ENCODE measurements at regions not wholly inside any gene's neighbourhood (a gene's known extent, or its start where the extent isn't known, plus 50 kb on each side); places are given as distances from the start of the nearest gene placed in this dataset.

DNA sequence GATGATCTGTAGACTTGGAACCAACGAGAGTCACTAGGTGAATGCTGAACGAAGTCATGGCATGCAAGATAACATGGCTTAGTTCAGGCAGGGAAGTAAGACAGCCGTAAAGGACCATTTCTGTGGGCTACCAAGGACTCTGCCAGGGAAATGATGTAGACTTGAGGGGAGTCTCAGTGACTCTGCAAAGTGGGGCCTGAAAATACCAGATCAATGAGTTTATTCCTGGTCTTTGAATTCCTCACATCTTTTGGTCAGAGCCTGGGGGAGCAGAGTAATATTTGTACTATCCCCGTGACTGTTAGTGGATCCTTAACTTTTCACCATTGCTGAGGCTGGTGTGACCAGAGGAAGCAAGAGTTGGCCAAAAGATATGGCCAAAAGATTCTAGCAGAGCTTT, 60.7 kb upstream of the INHBA start:
- Histone ChIP-seq H3K4me1 (ENCODE audit: control insufficient read depth, insufficient read depth, low read length) (no peaks in the 10 kb centered on the region), H3K4me3 (no peak overlapping the region), H3K27me3 (replicated peaks in 1 of 2; ENCODE audit: control insufficient read depth in 2 of 2, insufficient read depth in 2 of 2, low read length in 1 of 2) (no peaks in the 10 kb centered on the region), H3K4me2 (ENCODE audit: control insufficient read depth, insufficient read depth) (no peak overlapping the region), H3K9ac (ENCODE audit: control insufficient read depth, insufficient read depth, low read length) (no peak overlapping the region), H3K79me2 (ENCODE audit: control insufficient read depth, insufficient read depth, low read length) (no peaks in the 10 kb centered on the region), H3K36me3 (ENCODE audit: control insufficient read depth in 2 of 2, insufficient read depth in 2 of 2, low read length in 1 of 2) (no peaks in the 10 kb centered on the region), H3K27ac (ENCODE audit: control insufficient read depth, insufficient read depth) (no peak overlapping the region), H4K20me1 (ENCODE audit: control insufficient read depth, insufficient read depth) (no peaks in the 10 kb centered on the region), H3K9me3 (replicated peaks; ENCODE audit: control insufficient read depth, insufficient read depth, low read length) (peaks cover 1% of the 10 kb centered on the region; the same call in 2 of the 3 replicates), H2AFZ (ENCODE audit: control insufficient read depth, low read depth, low read length) (no peak overlapping the region)
- ChIA-PET RAD21 (ENCODE audit: unreplicated experiment) (no interaction called here), CTCF (no interaction called here), SMC1A (ENCODE audit: uncharacterized antibody, unreplicated experiment) (no interaction called here), POLR2A (no interaction called here)
- 28% methylated on average over 4 of the region's 4 CpGs for WGBS (ENCODE audit: insufficient coverage, insufficient replicate concordance, low lambda C conversion rate, missing lambda C conversion rate)
- in situ Hi-C loops (cut with MboI): no loop called here
- DNase-seq (ENCODE audit: low read depth, low spot score) (no peak), FAIRE-seq (no peak), ATAC-seq (no peak)
- intact Hi-C loops (cut with micrococcal nuclease; ENCODE audit: unreplicated experiment): no loop called here
- no TSS peak for BruUV-seq (replicated peaks)
- TF ChIP-seq RAD21 (IDR thresholded peaks at IDR 0.05; ENCODE audit: insufficient read depth, low read depth, low read length) (no peak), SREBF1 (IDR thresholded peaks at IDR 0.05; ENCODE audit: low read length) (no peak), ZSCAN29 (IDR thresholded peaks at IDR 0.05) (no peak), NR2C1 (IDR thresholded peaks at IDR 0.05) (no peak), IRF4 (IDR thresholded peaks at IDR 0.05; ENCODE audit: low read depth, low read length) (no peak), MTA2 (IDR thresholded peaks at IDR 0.05; ENCODE audit: low read depth) (no peak), NFYA (IDR thresholded peaks at IDR 0.05; ENCODE audit: borderline replicate concordance, low read depth, low read length) (no peak), GATAD2B (conservative IDR thresholded peaks at IDR 0.05; ENCODE audit: low read depth) (no peak), TARDBP (IDR thresholded peaks at IDR 0.05; ENCODE audit: borderline replicate concordance) (no peak), MEF2A (IDR thresholded peaks at IDR 0.05; ENCODE audit: insufficient read depth, low read depth, low read length) (no peak)
- TF ChIP-seq, protein P1, sequence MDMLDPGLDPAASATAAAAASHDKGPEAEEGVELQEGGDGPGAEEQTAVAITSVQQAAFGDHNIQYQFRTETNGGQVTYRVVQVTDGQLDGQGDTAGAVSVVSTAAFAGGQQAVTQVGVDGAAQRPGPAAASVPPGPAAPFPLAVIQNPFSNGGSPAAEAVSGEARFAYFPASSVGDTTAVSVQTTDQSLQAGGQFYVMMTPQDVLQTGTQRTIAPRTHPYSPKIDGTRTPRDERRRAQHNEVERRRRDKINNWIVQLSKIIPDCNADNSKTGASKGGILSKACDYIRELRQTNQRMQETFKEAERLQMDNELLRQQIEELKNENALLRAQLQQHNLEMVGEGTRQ (IDR thresholded peaks at IDR 0.05; ENCODE audit: borderline replicate concordance, low read depth, low read length): no peak
- TF ChIP-seq, protein P2, sequence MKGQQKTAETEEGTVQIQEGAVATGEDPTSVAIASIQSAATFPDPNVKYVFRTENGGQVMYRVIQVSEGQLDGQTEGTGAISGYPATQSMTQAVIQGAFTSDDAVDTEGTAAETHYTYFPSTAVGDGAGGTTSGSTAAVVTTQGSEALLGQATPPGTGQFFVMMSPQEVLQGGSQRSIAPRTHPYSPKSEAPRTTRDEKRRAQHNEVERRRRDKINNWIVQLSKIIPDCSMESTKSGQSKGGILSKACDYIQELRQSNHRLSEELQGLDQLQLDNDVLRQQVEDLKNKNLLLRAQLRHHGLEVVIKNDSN (IDR thresholded peaks at IDR 0.05; ENCODE audit: borderline replicate concordance, extremely low read length, insufficient read depth, low read depth, low read length): no peak
- TF ChIP-seq, protein P3, sequence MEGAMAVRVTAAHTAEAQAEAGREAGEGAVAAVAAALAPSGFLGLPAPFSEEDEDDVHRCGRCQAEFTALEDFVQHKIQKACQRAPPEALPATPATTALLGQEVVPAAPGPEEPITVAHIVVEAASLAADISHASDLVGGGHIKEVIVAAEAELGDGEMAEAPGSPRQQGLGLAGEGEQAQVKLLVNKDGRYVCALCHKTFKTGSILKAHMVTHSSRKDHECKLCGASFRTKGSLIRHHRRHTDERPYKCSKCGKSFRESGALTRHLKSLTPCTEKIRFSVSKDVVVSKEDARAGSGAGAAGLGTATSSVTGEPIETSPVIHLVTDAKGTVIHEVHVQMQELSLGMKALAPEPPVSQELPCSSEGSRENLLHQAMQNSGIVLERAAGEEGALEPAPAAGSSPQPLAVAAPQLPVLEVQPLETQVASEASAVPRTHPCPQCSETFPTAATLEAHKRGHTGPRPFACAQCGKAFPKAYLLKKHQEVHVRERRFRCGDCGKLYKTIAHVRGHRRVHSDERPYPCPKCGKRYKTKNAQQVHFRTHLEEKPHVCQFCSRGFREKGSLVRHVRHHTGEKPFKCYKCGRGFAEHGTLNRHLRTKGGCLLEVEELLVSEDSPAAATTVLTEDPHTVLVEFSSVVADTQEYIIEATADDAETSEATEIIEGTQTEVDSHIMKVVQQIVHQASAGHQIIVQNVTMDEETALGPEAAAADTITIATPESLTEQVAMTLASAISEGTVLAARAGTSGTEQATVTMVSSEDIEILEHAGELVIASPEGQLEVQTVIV (IDR thresholded peaks at IDR 0.05; ENCODE audit: borderline replicate concordance, partially characterized antibody): no peak
- TF ChIP-seq, protein P4, sequence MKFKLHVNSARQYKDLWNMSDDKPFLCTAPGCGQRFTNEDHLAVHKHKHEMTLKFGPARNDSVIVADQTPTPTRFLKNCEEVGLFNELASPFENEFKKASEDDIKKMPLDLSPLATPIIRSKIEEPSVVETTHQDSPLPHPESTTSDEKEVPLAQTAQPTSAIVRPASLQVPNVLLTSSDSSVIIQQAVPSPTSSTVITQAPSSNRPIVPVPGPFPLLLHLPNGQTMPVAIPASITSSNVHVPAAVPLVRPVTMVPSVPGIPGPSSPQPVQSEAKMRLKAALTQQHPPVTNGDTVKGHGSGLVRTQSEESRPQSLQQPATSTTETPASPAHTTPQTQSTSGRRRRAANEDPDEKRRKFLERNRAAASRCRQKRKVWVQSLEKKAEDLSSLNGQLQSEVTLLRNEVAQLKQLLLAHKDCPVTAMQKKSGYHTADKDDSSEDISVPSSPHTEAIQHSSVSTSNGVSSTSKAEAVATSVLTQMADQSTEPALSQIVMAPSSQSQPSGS (IDR thresholded peaks at IDR 0.05; ENCODE audit: low read length): no peak
- TF ChIP-seq, protein P5, sequence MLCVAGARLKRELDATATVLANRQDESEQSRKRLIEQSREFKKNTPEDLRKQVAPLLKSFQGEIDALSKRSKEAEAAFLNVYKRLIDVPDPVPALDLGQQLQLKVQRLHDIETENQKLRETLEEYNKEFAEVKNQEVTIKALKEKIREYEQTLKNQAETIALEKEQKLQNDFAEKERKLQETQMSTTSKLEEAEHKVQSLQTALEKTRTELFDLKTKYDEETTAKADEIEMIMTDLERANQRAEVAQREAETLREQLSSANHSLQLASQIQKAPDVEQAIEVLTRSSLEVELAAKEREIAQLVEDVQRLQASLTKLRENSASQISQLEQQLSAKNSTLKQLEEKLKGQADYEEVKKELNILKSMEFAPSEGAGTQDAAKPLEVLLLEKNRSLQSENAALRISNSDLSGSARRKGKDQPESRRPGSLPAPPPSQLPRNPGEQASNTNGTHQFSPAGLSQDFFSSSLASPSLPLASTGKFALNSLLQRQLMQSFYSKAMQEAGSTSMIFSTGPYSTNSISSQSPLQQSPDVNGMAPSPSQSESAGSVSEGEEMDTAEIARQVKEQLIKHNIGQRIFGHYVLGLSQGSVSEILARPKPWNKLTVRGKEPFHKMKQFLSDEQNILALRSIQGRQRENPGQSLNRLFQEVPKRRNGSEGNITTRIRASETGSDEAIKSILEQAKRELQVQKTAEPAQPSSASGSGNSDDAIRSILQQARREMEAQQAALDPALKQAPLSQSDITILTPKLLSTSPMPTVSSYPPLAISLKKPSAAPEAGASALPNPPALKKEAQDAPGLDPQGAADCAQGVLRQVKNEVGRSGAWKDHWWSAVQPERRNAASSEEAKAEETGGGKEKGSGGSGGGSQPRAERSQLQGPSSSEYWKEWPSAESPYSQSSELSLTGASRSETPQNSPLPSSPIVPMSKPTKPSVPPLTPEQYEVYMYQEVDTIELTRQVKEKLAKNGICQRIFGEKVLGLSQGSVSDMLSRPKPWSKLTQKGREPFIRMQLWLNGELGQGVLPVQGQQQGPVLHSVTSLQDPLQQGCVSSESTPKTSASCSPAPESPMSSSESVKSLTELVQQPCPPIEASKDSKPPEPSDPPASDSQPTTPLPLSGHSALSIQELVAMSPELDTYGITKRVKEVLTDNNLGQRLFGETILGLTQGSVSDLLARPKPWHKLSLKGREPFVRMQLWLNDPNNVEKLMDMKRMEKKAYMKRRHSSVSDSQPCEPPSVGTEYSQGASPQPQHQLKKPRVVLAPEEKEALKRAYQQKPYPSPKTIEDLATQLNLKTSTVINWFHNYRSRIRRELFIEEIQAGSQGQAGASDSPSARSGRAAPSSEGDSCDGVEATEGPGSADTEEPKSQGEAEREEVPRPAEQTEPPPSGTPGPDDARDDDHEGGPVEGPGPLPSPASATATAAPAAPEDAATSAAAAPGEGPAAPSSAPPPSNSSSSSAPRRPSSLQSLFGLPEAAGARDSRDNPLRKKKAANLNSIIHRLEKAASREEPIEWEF (IDR thresholded peaks at IDR 0.05; ENCODE audit: insufficient replicate concordance, low read depth, low read length): no peak
